ENCODE measurements at regions not wholly inside any gene's neighbourhood (a gene's known extent, or its start where the extent isn't known, plus 50 kb on each side); places are given as distances from the start of the nearest gene placed in this dataset.

GRCh38 chr14:44142006-44142405, 365.1 kb downstream of the FSCB start:
- Histone ChIP-seq H3K79me1 (ENCODE audit: low read depth in 1 of 2, low read length in 2 of 2) (no peaks in the 10 kb centered on the region), H4K91ac (ENCODE audit: insufficient read depth, low read depth, low read length) (no peak overlapping the region), H2AK5ac (ENCODE audit: low read depth, low read length) (no peak overlapping the region), H2BK120ac (ENCODE audit: low read depth, low read length) (no peak overlapping the region), H3K4me3 (ENCODE audit: insufficient read depth, low read depth, low read length) (no peak overlapping the region), H4K20me1 (ENCODE audit: insufficient read depth, low read length) (no peaks in the 10 kb centered on the region), H2BK20ac (ENCODE audit: low read depth, low read length) (no peak overlapping the region), H3K27me3 (ENCODE audit: control insufficient read depth, insufficient read depth, low read length) (no peaks in the 10 kb centered on the region), H2AK9ac (replicated peaks; ENCODE audit: low read depth, low read length, poor library complexity) (no peak overlapping the region), H4K8ac (ENCODE audit: low read depth in 2 of 2, low read length in 2 of 2) (no peak overlapping the region), H2BK15ac (ENCODE audit: low read depth, low read length) (no peak overlapping the region), H3K9ac (ENCODE audit: low read depth, low read length) (no peak overlapping the region), H3K18ac (ENCODE audit: low read depth, low read length) (no peak overlapping the region), H3K14ac (replicated peaks; ENCODE audit: low read depth, low read length) (no peak overlapping the region), H2BK5ac (ENCODE audit: low read depth, low read length, poor library complexity, severe bottlenecking) (no peak overlapping the region), H4K5ac (ENCODE audit: low read depth, low read length) (no peak overlapping the region), H3K9me1 (ENCODE audit: insufficient read depth, low read length) (no peaks in the 10 kb centered on the region), H3K23ac (ENCODE audit: low read depth, low read length) (no peak overlapping the region), H3K9me3 (ENCODE audit: control insufficient read depth, insufficient read depth, low read length) (0 out of 2 replicates have a peak, but pooled peaks cover 6% of the 10 kb centered on the region), H2AFZ (replicated peaks; ENCODE audit: low read length, poor library complexity) (no peak overlapping the region), H3K27ac (ENCODE audit: insufficient read depth, low read length) (no peak overlapping the region), H3K4ac (ENCODE audit: low read depth, low read length) (no peak overlapping the region), H3K56ac (ENCODE audit: extremely low read depth, insufficient read depth, low read length) (no peak overlapping the region), H3K36me3 (ENCODE audit: control insufficient read depth, insufficient read depth, low read length) (no peaks in the 10 kb centered on the region), H3K4me2 (ENCODE audit: low read depth, low read length) (no peak overlapping the region), H3K4me1 (ENCODE audit: control insufficient read depth, insufficient read depth, low read length) (no peaks in the 10 kb centered on the region)
- TF ChIP-seq RAD21 (IDR thresholded peaks at IDR 0.05; ENCODE audit: low read length) (no peak), MAZ (IDR thresholded peaks at IDR 0.05; ENCODE audit: borderline replicate concordance, low read depth, low read length) (no peak), ELK1 (IDR thresholded peaks at IDR 0.05; ENCODE audit: borderline replicate concordance, low read depth, low read length) (no peak)
- ChIA-PET CTCF (no interaction called here), POLR2A (ENCODE audit: unreplicated experiment) (no interaction called here)
- no TSS peak for BruUV-seq (replicated peaks)
- intact Hi-C loops (cut with micrococcal nuclease) (no loop called here), in situ Hi-C loops (cut with MboI; ENCODE audit: low sequenced_read_pairs) (no loop called here), dilution Hi-C loops (cut with HindIII; ENCODE audit: low sequenced_read_pairs, unreplicated experiment) (no loop called here)
- ATAC-seq (ENCODE audit: low read depth) (no peak), DNase-seq (no peak)
- WGBS, 2 experiments (ENCODE audit: extremely low coverage in 2 of 2, insufficient read length in 1 of 2) = no CpG with 5 or more reads among the region's 1 CpG
